RWPE1 (cell line): ENCODE measurements at regions not wholly inside any gene's neighbourhood (a gene's known extent, or its start where the extent isn't known, plus 50 kb on each side); places are given as distances from the start of the nearest gene placed in this dataset.

Experiments
- CTCF ChIA-PET: fragments of 350-600 bp; sonication (Branson Sonifier 250); formaldehyde crosslinking; extraction: SDS; loops from one replicate; lab custom pipeline; 2021; lab: Yijun Ruan, JAX
- POLR2A ChIA-PET: fragments of 400-600 bp; formaldehyde crosslinking; extraction: SDS; loops from one replicate; lab custom pipeline; 2020; ENCODE audit warnings: antibody characterized with exemption; ENCODE audit not compliant: low non-redundant PET; lab: Yijun Ruan, JAX
- DNase-seq: peaks from one replicate; pipeline ENCODE4 v3.0.0; 2012; ENCODE audit warnings: low spot score
- H3K27ac ChIP-seq: fragments of 450-650 bp; 2 replicates; pipeline ENCODE4 v1.5.1; 2017
- CTCF ChIP-seq: fragments of 450-650 bp; conservative IDR thresholded peaks from 2 replicates; pipeline ENCODE4 v1.5.1; 2017; ENCODE audit warnings: low read depth, mild to moderate bottlenecking

- CTCF ChIA-PET: no interaction called here
- no peak overlapping the region for H3K27ac ChIP-seq
- TF ChIP-seq CTCF: no peak
- POLR2A ChIA-PET: no interaction called here
- DNase-seq: no peak
Measured at GRCh38 chr3:6522191-6522590, 338.7 kb upstream of the GRM7 start.

DNA sequence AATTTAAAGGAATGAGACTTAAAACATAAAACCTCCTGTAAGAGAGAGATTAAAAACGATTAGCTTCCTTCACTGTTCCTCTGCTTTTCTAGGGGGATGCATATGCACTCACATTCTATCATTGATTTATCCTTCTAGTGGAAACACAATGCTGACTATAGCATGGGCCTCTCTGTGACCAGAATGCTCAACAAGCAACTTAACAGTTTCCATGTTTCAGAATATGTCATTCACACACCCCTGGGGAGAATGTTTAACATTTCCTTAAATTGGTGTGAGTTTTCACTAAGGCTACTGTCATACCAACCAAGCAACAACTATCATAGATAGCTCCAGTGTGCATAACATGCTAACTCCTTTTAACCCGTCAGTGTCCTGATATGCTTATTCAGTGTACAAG is 337.9 kb upstream of the GRM7 start:
- ChIA-PET CTCF (no interaction called here), POLR2A (no interaction called here)
- no peak for TF ChIP-seq CTCF
- no peak overlapping the region for H3K27ac ChIP-seq
- DNase-seq: no peak

GRCh38 chr3:6524479-6524878 is 336.4 kb upstream of the GRM7 start:
- no peak for DNase-seq
- TF ChIP-seq CTCF: no peak
- no peak overlapping the region for H3K27ac ChIP-seq
- ChIA-PET POLR2A (no interaction called here), CTCF (no interaction called here)

- no peak overlapping the region for H3K27ac ChIP-seq
- no peak for TF ChIP-seq CTCF
- CTCF ChIA-PET: no interaction called here
- POLR2A ChIA-PET: no interaction called here
- no peak for DNase-seq
Measured at GRCh38 chr3:6526321-6526720, 334.6 kb upstream of the GRM7 start.

- TF ChIP-seq CTCF: no peak
- no peak overlapping the region for H3K27ac ChIP-seq
- ChIA-PET POLR2A (no interaction called here), CTCF (no interaction called here)
- DNase-seq: no peak
Measured at GRCh38 chr3:6526861-6527260, 334.1 kb upstream of the GRM7 start.

DNA sequence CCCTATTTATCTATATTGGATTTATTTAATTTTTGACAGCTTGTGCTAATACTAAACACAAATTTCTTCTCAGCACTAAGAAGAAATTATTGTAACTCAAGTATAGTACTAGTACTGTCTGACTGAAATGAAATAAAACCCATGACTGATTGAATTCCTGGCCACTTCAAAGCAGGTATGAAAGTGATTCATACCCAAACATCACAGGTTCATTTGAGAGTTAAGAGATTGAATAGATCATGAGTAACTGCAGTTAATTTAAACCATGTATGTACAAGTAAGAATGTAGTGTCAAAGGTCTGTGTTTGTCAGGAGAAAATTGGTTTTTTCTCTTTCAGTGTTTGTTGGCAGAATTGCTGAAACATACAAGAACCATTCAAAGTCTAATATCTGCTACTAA is 332.0 kb upstream of the GRM7 start:
- CTCF ChIA-PET: no interaction called here
- no peak for TF ChIP-seq CTCF
- DNase-seq: no peak

GRCh38 chr3:6531153-6531552 is 329.8 kb upstream of the GRM7 start:
- CTCF ChIA-PET: no interaction called here
- POLR2A ChIA-PET: no interaction called here
- no peak for TF ChIP-seq CTCF
- no peak overlapping the region for H3K27ac ChIP-seq
- no peak for DNase-seq

More for the DNA sequence above, 332.0 kb upstream of the GRM7 start:
- POLR2A ChIA-PET: no interaction called here
- H3K27ac ChIP-seq: no peak overlapping the region
